ENCODE measurements at regions not wholly inside any gene's neighbourhood (a gene's known extent, or its start where the extent isn't known, plus 50 kb on each side); places are given as distances from the start of the nearest gene placed in this dataset.
"Not testable (repeated sequence)": the region's sequence is repeated elsewhere in the genome, so short reads cannot be mapped to it uniquely, and the experiment has no call there.

- TF ChIP-seq REST (IDR thresholded peaks at IDR 0.05; ENCODE audit: insufficient replicate concordance, low read depth); CTCF (IDR thresholded peaks at IDR 0.05; ENCODE audit: insufficient read depth, low read length): not testable (repeated sequence)
Observed at GRCh38 chr17:30644713-30645112, 167.5 kb downstream of the GOSR1 start.
